ENCODE measurements at regions not wholly inside any gene's neighbourhood (a gene's known extent, or its start where the extent isn't known, plus 50 kb on each side); places are given as distances from the start of the nearest gene placed in this dataset.

DNA sequence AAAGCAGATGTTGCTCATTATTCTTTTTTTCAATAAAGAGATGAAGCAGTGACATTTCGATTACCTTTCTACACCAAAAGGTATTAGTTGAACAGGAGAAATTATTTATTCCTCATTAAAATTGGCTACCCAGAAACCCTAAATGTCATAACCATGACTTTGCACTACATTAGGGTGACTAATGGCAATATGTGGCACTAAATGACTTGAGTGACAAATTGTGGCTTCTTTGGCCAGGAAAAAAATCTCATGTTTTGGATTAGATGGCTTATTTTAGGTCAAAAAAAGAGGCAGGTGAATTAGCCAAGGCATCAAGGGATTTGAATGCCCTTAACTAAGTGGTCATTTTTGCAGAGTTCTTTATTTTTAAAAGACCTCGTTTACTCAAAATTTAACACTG lies 353.9 kb downstream of the NDFIP2 start:
- TF ChIP-seq TAF1 (IDR thresholded peaks at IDR 0.05; ENCODE audit: borderline replicate concordance, insufficient read depth, low read length): no peak
- no peak for TF ChIP-seq POLR2AphosphoS5 (IDR thresholded peaks at IDR 0.05; ENCODE audit: low read depth, low read length)
- TF ChIP-seq, protein P1, sequence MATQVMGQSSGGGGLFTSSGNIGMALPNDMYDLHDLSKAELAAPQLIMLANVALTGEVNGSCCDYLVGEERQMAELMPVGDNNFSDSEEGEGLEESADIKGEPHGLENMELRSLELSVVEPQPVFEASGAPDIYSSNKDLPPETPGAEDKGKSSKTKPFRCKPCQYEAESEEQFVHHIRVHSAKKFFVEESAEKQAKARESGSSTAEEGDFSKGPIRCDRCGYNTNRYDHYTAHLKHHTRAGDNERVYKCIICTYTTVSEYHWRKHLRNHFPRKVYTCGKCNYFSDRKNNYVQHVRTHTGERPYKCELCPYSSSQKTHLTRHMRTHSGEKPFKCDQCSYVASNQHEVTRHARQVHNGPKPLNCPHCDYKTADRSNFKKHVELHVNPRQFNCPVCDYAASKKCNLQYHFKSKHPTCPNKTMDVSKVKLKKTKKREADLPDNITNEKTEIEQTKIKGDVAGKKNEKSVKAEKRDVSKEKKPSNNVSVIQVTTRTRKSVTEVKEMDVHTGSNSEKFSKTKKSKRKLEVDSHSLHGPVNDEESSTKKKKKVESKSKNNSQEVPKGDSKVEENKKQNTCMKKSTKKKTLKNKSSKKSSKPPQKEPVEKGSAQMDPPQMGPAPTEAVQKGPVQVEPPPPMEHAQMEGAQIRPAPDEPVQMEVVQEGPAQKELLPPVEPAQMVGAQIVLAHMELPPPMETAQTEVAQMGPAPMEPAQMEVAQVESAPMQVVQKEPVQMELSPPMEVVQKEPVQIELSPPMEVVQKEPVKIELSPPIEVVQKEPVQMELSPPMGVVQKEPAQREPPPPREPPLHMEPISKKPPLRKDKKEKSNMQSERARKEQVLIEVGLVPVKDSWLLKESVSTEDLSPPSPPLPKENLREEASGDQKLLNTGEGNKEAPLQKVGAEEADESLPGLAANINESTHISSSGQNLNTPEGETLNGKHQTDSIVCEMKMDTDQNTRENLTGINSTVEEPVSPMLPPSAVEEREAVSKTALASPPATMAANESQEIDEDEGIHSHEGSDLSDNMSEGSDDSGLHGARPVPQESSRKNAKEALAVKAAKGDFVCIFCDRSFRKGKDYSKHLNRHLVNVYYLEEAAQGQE (IDR thresholded peaks at IDR 0.05; ENCODE audit: insufficient read depth in 1 of 2, low read depth in 2 of 2, low read length in 2 of 2): no peak
- no peak for TF ChIP-seq SIN3A (IDR thresholded peaks at IDR 0.05; ENCODE audit: borderline replicate concordance, insufficient read depth, low read length)

All from PFSK-1 (cell line).